MM.1S (cell line): ENCODE measurements at regions not wholly inside any gene's neighbourhood (a gene's known extent, or its start where the extent isn't known, plus 50 kb on each side); places are given as distances from the start of the nearest gene placed in this dataset.

Source experiments
- EZH2 ChIP-seq: fragments of 300-600 bp; sonication (generic); optimal IDR thresholded peaks from 2 replicates; pipeline ENCODE3; 2017; ENCODE audit warnings: low read depth, mild to moderate bottlenecking, antibody characterized with exemption, low read length, mixed read lengths
- EZH2phosphoT487 ChIP-seq: fragments of 300-600 bp; sonication (generic); IDR thresholded peaks from 2 replicates; pipeline ENCODE4 v1.6.1; 2018; ENCODE audit warnings: antibody characterized with exemption, low read length
- TF ChIP-seq, protein P1 (sequence below): fragments of 300-600 bp; sonication (generic); IDR thresholded peaks from 2 replicates; pipeline ENCODE4 v1.5.1; 2016; ENCODE audit warnings: antibody characterized with exemption, low read length, mixed read lengths

DNA sequence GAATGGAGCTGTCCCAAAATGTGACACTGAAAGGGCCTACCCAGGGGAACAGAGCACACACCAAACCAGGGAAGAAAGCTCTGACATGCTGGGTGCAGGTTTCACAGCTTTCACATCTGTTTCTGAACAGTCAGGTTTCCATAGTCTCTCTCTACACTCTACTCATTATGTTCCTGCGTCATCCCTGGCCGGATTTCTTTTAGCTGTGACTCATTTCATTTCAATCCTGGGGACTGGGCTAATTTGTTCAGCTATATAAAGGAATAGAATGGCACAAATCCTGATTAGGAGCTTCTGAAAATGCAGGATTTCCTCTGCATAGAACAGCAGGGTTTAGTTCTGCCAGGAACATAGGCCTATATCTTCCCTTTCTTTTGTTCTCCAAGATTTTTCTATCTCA, 649.8 kb downstream of the RPS29 start:
- TF ChIP-seq, protein P1, sequence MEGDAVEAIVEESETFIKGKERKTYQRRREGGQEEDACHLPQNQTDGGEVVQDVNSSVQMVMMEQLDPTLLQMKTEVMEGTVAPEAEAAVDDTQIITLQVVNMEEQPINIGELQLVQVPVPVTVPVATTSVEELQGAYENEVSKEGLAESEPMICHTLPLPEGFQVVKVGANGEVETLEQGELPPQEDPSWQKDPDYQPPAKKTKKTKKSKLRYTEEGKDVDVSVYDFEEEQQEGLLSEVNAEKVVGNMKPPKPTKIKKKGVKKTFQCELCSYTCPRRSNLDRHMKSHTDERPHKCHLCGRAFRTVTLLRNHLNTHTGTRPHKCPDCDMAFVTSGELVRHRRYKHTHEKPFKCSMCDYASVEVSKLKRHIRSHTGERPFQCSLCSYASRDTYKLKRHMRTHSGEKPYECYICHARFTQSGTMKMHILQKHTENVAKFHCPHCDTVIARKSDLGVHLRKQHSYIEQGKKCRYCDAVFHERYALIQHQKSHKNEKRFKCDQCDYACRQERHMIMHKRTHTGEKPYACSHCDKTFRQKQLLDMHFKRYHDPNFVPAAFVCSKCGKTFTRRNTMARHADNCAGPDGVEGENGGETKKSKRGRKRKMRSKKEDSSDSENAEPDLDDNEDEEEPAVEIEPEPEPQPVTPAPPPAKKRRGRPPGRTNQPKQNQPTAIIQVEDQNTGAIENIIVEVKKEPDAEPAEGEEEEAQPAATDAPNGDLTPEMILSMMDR: no peak
- TF ChIP-seq EZH2phosphoT487: no peak
- no peak for TF ChIP-seq EZH2
